RWPE2 (cell line): ENCODE measurements at regions not wholly inside any gene's neighbourhood (a gene's known extent, or its start where the extent isn't known, plus 50 kb on each side); places are given as distances from the start of the nearest gene placed in this dataset.
A peak's percentile ranks its signal among the peaks of the same experiment; 100 is the strongest.
"Not testable (repeated sequence)": the region's sequence is repeated elsewhere in the genome, so short reads cannot be mapped to it uniquely, and the experiment has no call there.

ENCODE experiments used
- ATAC-seq: fragments of 200-7000 bp; cut with Tn5 transposase; 3 replicates; pipeline ENCODE4 v1.9.1; 2021; ENCODE audit warnings: low read depth
- DNase-seq: peaks from one replicate; pipeline ENCODE4 v3.0.0-alpha.2; 2020; ENCODE audit warnings: low spot score
- H3K27ac ChIP-seq: fragments of 450-650 bp; 2 replicates; pipeline ENCODE4 v1.5.1; 2017; ENCODE audit warnings: mild to moderate bottlenecking; ENCODE audit not compliant: poor library complexity, severe bottlenecking
- H3K27me3 ChIP-seq: fragments of 250-450 bp; sonication (Bioruptor Pico); 2 replicates; pipeline ENCODE4 v1.5.1; 2021; ENCODE audit warnings: mild to moderate bottlenecking, moderate library complexity; ENCODE audit not compliant: insufficient read depth, poor library complexity, severe bottlenecking
- H3K36me3 ChIP-seq: fragments of 250-450 bp; sonication (Bioruptor Pico); 2 replicates; pipeline ENCODE4 v1.5.1; 2020; ENCODE audit warnings: low read depth, mild to moderate bottlenecking, moderate library complexity
- H3K4me1 ChIP-seq: fragments of 250-450 bp; sonication (Bioruptor Pico); 2 replicates; pipeline ENCODE4 v1.5.1; 2021; ENCODE audit warnings: mild to moderate bottlenecking, moderate library complexity; ENCODE audit not compliant: insufficient read depth, poor library complexity, severe bottlenecking
- H3K4me3 ChIP-seq: fragments of 250-450 bp; sonication (Bioruptor Pico); 2 replicates; pipeline ENCODE4 v1.5.1; 2021; ENCODE audit warnings: mild to moderate bottlenecking, moderate library complexity; ENCODE audit not compliant: severe bottlenecking
- H3K9me3 ChIP-seq: fragments of 250-450 bp; sonication (Bioruptor Pico); 2 replicates; pipeline ENCODE4 v1.5.1; 2021; ENCODE audit warnings: mild to moderate bottlenecking, moderate library complexity; ENCODE audit not compliant: severe bottlenecking
- CTCF ChIP-seq: fragments of 450-650 bp; IDR thresholded peaks from one replicate; pipeline ENCODE4 v1.5.1; 2017; ENCODE audit warnings: mild to moderate bottlenecking, moderate library complexity; ENCODE audit not compliant: poor library complexity, severe bottlenecking

DNA sequence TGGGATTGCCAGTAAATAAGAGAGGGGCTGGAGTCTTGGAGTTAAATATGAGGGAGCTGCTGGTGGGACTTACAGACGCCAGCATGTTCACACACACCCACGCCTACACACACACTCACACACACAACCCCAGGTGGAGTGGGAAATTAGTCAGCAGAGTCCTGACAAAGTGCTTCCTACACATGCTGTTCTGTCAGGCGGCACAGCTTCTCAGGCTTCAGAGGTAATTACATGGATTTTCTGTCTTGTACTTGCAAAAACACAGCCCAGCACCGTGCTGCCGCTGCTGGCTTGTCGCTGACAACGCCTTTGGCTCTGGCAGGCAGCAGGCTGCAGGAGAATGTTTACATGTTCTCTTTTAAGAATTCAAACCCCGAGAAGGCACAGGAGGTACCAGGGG lies 1186.3 kb upstream of the CELF4 start:
- no peaks in the 10 kb centered on the region for H3K36me3 ChIP-seq
- H3K9me3 ChIP-seq = no peaks in the 10 kb centered on the region
- no peaks in the 10 kb centered on the region for H3K27me3 ChIP-seq
- H3K4me1 ChIP-seq = no peaks in the 10 kb centered on the region
- H3K4me3 ChIP-seq = no peak overlapping the region
- DNase-seq (no peak), ATAC-seq (no peak)
- no peak overlapping the region for H3K27ac ChIP-seq
- no peak for TF ChIP-seq CTCF

GRCh38 chr18:38751211-38751610 lies 1185.6 kb upstream of the CELF4 start:
- Histone ChIP-seq H3K4me1 (no peaks in the 10 kb centered on the region), H3K27me3 (no peaks in the 10 kb centered on the region), H3K4me3 (no peak overlapping the region), H3K9me3 (no peaks in the 10 kb centered on the region), H3K36me3 (no peaks in the 10 kb centered on the region), H3K27ac (no peak overlapping the region)
- ATAC-seq = no peak
- DNase-seq = no peak
- TF ChIP-seq CTCF = no peak

DNA sequence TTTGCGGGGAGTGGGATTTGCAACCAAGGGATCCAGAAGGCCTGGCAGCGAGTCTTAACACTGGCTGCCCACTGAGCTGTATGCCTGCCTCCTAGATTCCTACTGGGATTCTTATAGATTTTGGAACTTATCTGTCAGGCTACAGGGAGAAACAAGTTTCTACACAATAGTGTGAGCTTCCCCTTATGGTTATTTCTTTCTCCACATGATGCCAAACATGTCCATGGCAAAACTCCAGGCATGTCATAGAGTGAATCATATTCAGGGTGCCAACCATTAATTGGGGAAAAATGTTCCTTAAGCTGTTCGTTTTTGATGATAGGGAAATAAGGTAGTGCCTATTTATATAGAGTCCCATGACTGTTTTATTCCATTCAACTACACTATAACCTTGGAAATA lies 1185.2 kb upstream of the CELF4 start:
- no peaks in the 10 kb centered on the region for H3K4me1 ChIP-seq
- no peak overlapping the region for H3K4me3 ChIP-seq
- ATAC-seq (no peak), DNase-seq (no peak)
- H3K27ac ChIP-seq = no peak overlapping the region
- no peaks in the 10 kb centered on the region for H3K27me3 ChIP-seq
- TF ChIP-seq CTCF = no peak
- no peaks in the 10 kb centered on the region for H3K9me3 ChIP-seq
- no peaks in the 10 kb centered on the region for H3K36me3 ChIP-seq

DNA sequence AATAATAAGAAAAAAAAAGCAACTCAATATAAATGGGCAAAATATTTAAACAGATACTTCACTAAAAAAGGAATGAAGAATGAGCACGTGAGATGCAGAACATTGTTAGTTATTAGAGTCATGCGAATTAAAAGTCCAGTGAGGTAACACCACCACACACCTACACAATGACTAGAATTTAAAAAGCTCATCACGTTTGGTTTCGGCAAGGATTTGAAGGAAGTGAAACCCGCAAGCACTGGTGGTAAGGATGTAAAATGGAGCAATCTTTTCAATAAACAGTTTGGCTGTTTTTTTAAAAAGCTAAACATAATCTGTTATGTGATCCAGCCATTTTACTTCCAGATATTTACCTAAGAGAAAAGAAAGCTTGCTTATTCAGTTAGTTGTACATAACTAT lies 1181.6 kb upstream of the CELF4 start:
- Histone ChIP-seq H3K9me3 (no peaks in the 10 kb centered on the region), H3K27ac (no peak overlapping the region), H3K4me3 (no peak overlapping the region), H3K27me3 (peaks cover 8% of the 10 kb centered on the region), H3K4me1 (no peaks in the 10 kb centered on the region), H3K36me3 (no peaks in the 10 kb centered on the region)
- DNase-seq = no peak
- no peak for TF ChIP-seq CTCF
- ATAC-seq = no peak

DNA sequence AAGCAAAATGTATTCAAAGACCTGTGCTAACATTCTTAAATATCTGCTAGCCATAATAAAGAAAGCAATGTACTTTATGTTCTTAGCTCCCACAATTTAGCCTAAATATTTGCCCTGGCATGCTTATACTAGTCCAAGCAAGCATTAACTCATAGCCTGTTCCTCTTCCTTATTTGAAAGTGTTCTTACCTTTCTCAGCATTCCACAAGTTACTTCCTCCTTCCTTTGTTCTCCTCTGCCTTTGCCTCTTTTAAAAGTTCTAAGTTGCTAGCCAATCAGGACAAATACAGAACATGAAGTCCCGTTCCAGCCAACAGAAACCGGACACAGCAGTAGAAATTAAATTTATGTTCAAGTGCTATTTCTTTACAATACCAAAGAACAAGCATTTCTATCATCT lies 1154.6 kb upstream of the CELF4 start:
- not testable (repeated sequence) for H3K4me3 ChIP-seq, ATAC-seq, H3K36me3 ChIP-seq, H3K27me3 ChIP-seq, H3K9me3 ChIP-seq, DNase-seq
- Histone ChIP-seq H3K4me1 (peaks cover 14% of the 10 kb centered on the region), H3K27ac (peak overlapping the region; percentile 55)
